DOHH2 (cell line): ENCODE measurements at regions not wholly inside any gene's neighbourhood (a gene's known extent, or its start where the extent isn't known, plus 50 kb on each side); places are given as distances from the start of the nearest gene placed in this dataset.

Experiments
- CTCF ChIP-seq: fragments of 200-600 bp; sonication (generic); IDR thresholded peaks from one replicate; pipeline ENCODE4 v1.5.1; 2014; ENCODE audit warnings: antibody characterized with exemption, mild to moderate bottlenecking, low read depth, low read length; ENCODE audit not compliant: poor library complexity, severe bottlenecking
- EZH2phosphoT487 ChIP-seq: fragments of 200-600 bp; sonication (generic); IDR thresholded peaks from 2 replicates; pipeline ENCODE4 v1.6.1; 2017; ENCODE audit warnings: borderline replicate concordance, mild to moderate bottlenecking, antibody characterized with exemption, low read length, moderate library complexity, mixed read lengths

DNA sequence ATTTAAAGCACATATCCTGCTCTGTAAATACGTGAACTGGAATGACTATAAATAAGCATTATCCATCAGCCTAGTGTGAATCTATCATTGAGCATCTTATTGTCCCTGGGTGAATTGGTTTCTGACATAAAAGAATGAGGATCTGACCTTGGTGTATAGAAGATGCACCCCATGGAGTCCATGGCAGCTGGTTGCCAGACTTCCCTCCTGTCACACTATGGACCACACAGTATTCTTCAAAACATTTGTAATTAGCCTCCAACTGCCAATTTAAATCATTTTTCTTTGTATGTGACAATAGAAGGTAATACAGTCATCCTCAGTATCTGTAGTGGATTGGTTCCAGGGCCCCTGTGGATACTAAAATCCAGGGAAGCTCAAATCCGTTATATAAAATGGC is 238.1 kb upstream of the ZWINT start:
- TF ChIP-seq CTCF (no peak), EZH2phosphoT487 (no peak)
